ENCODE measurements at regions not wholly inside any gene's neighbourhood (a gene's known extent, or its start where the extent isn't known, plus 50 kb on each side); places are given as distances from the start of the nearest gene placed in this dataset.

DNA sequence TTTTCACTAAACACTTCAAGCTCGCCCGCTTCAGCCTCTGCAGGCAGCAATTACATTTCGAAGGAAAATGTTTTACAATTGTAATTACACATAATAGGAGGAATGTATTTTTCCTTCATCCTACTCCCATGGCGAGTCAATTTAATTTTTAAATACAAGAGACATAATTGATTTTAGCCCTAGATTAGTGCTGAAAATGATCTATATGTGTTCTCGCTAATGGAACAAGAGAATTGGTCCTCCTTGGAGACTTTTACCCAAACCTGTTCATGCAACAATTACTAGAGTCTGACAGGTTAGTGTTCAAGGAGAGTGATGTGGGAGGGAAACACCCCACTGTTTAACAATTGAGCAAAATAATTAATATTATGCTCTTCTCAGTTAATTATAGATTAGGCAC lies 509.4 kb upstream of the SETBP1 start:
- DNase-seq, result no peak

DNA sequence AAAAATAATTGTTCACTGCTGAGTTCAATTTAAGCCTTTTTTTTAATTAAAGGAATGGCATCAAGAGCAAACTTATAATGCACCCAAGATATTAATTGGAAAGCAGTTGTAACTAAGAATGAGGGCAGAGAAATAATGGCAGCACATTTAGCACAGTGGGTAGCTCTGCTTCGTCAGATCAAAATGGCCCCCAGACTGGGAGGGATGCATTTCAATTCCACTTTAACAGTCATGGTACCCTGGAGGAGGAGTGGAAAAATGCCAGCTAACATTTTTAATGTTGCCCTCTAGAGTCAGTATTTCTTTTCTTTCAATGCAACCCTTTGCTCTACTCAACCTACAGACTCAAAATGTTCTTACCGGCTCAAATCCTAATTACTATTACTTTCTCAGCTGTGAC lies 504.8 kb upstream of the SETBP1 start:
- DNase-seq, result no peak

DNA sequence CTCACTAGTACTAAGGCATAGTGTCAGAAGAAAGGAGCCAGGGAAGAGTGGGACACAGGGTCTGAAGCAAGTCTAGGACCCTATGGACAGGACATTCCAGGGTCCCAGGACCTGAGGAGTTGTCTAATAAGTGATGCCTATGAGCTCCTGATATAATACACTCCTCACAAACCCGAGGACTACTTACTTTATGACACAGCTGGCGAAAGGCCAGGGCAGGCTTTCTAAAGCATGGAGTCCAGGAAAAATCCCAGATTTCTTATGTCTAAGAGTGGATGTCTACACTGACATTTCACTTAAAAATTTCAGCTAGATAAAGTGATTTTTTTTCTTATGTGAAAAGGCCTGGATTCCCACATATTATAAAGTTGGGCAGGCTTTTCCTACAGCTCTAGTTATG lies 502.2 kb upstream of the SETBP1 start:
- peak; percentile 28 for DNase-seq

DNA sequence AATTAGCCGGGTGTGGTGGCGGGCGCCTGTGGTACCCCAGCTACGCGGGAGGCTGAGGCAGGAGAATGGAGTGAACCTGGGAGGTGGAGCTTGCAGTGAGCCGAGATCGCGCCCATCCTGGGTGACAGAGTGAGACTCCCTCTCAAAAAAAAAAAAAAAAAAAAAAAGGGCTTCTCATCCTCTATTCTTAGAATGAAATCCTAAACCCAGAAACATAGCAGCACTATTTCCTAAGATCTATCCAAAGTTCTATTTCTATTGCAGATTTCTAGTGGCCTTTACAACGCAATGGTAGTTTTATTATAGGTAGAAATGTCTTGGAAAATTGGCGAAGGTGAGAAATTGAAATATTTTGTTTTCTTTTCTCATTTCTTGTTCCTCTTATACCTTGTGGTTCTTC lies 501.0 kb upstream of the SETBP1 start:
- DNase-seq, result no peak

DNA sequence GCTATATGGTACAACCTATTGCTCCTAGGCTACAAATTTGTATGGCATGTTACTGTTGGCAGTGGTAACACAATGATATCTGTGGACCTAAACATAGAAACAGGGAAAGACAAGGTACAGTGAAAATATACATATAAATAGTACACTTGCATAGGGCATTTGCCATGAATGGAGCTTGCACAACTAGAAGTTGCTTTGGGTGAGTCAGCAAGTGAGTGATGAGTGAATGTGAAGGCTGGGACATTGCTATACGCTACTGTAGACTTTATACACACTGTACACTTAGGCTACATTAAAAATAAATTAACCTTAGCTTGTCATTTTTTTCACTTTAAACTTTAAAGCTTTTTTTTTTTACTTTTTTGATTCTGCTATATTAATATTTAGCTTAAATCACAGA lies 500.0 kb upstream of the SETBP1 start:
- peak; percentile 58 for DNase-seq

DNA sequence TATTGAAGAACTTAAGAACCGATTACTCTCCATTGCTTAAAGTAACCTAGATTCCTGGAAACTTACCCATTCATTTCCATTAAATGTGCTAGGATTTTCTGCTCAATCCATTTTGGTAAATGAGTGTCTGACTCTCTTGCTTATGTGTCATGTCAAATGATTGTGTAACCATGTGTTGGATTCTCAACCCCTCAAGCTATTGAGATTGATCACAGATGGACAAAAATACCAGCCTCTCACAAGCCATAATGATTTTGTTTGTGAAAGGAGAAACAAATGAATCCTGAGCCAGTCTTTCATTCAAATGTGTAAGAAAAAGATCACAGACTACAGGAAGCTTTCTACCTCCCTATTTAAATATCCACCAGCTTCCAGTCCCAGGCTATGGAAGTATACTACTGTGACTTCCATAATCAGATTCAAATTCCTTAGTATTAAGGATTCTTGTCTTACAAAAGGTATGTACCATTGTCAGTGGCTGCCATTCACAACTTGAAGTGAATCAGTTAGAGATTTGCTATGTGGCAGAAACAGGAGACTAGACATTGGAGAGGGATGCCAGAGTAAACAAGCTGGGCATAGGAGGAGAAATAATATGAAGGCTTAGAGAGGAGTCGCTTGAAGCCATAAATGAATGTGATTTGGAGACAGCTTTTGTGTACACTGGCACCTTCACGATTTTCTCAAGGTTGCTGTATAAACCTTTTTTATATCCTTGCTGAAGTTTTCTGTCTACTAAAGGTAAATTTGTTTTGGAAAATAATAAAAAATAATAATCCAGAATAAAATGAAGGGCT lies 498.5 kb upstream of the SETBP1 start:
- peak; percentile 31 for DNase-seq

DNA sequence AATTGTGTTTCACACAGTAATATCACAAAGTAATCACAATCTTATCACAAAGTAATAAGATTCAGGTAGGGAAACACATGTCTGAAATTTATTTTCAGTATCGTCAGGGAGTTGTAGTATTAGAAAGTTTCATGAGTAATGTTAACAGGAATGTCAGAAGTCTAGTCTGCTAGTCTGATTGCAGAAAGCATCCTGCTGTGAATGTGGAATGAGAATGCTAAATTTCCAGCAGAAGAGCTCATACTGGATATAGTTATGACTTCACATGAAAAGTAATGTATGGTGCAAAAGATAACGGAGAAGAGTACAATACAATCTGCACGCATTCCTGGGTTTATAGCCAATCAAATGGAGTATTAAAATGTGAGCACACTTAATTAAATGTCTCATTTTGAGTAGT lies 494.7 kb upstream of the SETBP1 start:
- DNase-seq, result peak; percentile 74

DNA sequence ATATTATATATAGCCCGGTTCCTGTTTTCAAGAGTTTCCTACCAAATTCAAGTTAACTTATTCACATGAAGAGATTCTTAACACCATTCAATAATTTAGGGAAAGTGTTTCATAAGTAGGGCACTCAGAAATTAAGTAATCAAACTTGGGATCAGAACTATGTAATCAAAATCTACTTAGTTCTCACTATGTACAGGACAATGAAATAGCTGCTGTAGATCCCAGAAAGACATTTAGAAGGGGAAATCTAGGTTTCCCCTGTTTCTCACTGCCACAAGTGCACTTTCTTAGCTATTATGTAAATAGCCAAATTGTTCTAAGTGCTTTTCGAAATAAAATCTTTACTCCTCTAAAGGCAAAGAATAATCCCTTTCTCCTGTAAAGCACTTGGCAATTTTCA lies 493.6 kb upstream of the SETBP1 start:
- DNase-seq, result no peak

DNA sequence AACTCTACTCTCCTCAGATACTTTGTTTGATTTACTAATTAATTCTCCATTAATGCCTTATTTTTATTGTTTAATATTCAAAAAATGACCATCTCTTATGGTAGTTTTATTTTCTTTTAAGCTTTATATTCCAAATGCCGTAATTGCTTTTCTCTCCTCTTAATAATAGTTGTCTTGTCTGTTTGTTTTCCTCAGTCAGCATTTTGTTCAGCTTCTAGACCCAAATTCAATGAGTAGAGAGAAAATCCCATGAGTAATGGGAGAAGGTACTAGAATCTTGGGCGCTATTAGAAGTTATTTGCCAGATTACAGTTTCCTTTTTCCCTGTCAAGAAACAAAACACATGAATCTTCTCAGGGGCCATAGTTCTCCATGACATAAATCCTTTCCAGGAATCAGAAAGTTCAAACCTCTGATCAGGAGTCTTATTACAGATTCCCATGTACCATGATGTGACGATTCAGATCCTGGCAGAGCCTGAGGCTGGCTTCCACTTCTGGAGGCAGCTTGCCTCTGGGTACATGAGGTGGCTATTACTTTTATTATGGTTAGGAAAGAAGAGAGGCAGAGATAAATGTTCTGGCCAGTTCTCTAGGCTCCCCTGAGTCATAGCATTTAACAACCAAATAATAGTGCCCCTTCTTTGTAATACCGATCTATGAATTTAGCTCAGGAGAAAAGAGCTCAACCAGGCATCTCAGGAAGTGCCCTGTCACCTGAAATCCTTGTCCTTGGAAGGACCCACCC lies 485.1 kb upstream of the SETBP1 start:
- DNase-seq, result no peak

DNA sequence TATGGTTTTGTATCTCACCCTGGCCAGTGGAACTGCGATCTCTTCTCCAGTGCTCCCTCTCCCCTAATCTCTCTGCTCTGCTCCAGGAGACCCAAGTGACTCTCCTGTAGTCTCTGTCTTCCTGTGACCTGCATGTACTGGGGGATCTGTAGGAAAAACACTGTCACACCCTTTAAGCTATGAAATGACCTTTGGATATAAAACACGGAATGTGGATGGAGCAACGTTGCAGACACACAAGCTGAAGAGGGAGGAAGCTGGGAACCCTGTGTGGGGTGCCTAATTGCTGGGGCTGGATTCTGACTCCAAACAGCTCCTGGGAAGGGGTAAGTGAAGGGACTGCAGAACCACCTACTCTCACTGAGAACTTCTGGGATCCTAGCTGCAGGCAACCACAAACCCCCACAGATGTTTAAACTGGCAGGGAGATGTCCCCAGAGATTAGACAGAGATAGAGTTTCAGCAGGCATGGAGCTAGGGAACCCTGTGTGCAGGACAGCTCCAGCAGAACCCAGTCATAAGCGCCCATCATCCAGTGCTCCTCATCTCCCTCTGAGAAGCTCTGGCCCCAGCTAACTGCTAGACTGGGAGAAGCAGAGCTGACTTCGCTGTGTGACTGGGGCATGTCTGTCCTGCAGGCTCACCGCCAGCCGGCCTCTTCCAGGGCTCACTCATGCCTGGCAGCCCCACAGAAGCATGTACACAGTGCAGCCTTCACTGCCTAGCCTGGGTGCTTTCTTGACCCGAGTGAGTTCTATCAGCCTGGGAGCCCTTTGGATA lies 482.7 kb upstream of the SETBP1 start:
- DNase-seq, result peak; percentile 16

DNA sequence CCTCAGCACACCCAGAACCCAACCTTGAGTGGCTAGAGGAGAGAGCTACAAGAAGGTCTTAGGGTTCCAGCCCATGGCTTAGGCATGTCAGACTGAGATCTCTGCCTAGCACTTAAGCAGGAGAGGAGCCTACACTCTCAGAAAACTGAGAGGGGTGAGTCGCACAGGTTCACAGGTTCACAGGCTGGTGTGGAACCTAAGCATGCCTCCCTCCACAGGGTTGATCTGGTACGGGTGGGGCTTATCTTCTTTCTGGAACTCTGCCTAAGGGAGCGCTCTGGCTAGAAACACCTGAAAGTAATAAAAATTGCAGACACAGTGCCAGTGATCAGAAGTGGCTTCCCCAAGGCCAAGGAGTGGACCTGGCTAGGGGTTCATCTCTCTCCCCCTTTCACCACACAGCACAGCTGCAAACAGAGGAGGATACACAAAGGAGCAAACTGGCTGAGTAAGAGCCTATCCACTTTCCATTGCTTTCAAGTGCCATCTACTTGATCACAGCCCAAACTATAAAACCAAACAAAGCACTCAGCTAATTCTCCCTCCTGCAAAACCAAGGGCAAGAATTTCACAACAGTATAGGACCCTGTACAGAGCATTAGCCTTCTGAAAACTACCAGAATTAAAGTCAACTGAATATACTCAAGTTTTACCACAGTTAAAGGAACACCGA lies 481.9 kb upstream of the SETBP1 start:
- no peak for DNase-seq

DNA sequence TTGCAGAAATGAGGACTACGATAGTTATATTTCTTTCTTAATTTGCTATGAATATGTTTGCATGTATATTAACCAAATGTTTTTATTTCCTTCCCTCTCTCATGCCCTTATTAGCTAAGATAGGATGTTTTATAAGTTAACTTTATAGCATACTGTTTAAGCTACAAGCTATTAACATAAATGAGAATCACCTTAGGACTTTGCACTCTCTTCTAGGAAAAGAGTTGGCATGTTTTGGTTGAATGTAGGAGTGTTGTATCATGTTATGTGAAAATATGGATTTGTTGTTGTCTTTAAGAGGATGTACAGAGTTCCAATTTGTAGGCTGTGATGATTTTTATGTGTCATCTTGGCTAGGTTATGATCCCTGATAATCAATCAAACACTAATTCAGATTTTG lies 467.4 kb upstream of the SETBP1 start:
- DNase-seq, result no peak

DNA sequence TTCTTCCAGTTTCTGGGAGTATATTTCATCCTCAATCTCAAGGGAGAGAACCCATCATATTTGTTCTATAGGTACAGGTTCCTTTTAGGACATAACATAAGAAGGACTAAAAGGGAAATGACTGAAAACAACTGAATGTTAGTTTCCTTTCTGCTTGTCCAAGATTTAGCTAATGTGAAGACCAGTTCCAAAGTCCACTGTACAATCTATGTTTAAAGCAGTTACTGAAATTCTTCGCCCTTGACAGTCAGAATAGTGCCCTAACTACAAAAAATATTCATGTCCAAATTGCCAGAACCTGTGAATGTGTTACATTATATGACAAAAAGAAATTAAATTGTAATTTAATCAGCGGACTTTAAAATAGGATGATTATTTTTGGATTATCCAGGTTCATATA lies 466.3 kb upstream of the SETBP1 start:
- no peak for DNase-seq

DNA sequence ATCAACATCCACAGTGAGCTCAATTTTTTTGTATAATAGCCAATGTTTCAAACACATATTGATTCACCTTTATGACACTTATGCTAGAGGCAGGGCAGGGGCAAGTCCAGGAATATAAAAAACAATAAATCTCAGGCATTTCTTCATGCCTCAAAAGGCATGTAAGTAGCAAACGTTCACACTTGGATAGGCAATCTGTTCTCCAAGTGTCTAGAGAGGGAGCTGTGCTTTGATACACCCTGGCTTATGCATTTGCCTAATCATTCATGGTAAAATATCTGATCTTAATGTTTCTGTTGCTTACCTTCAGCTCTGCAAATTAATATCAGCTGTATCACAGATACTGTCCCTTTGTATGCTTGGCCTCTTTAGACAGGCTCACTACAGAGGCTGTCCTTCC lies 464.5 kb upstream of the SETBP1 start:
- no peak for DNase-seq

DNA sequence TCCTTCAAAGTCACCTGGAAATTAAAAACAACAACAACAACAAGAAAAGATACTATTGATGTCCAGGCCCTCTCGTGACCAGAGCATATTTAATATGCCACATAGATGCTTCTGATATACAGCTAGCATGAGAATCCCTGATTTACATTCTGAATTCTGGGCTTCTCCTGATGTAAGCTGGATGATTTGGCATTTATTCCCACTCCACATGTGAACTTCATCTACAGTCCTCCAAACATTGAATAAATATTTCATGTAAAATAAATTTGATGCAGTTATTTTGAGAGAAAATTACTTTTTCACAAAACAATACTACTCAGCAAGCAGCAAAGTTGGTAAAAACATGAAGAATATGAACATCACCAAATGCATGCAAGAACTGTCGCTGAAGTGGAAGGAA lies 453.2 kb upstream of the SETBP1 start:
- no peak for DNase-seq

DNA sequence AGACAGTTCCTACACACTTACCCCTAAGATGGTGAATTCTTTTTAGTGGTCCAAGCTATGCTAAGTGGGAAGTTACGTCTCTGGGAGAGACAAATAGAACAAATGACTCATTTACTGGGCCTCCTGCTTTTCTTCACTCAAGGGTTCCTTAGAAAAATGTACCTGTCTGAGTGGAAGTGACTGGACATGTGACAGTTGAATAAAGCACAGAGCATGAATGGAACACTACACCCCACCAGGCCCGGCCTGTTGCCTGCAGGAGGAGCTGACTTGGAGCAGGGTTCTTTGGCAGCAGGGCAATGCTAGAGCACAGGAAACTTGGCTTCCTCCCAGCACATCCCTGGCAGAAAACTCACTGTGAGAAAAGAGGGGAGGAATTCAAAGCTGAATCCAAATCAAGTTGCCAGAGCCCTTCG lies 451.0 kb upstream of the SETBP1 start:
- peak; percentile 63 for DNase-seq

DNA sequence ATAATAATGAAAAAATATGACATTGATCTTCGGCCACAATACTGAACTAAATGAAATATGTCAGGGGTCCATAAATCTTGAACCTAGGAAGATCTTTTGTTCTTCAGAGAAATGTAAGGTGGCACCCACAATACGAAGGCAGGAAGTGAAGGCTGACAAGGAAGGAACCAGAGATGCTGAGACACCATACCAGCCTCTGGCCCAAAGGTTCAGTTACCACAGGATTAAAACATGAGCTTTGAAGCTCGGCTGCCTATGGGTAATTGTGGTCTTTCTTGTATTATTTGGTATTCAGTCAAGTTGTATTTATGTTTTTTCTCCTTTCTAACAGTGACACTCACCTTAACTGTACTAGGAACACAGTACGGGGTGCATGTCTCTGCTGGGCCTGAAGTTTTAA lies 448.8 kb upstream of the SETBP1 start:
- no peak for DNase-seq

DNA sequence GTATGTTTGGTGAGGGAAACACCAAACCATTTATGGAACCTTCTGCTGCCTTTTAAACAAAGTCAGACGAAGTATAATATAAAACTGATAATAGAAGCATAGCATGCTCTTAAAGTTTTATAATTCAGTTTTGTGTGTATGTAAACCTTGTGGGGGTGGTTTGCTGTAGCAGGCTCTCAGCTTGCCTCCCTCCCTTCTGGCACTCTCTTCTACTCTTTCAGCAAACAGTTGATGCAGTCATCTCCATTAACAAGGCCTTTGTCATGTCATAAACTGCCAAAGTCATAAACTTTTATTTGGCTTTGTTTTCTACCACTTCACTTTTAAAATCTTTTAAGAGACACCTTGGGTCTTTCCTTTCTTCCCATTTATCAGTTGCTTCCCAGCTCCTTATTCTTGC lies 448.2 kb upstream of the SETBP1 start:
- no peak for DNase-seq

DNA sequence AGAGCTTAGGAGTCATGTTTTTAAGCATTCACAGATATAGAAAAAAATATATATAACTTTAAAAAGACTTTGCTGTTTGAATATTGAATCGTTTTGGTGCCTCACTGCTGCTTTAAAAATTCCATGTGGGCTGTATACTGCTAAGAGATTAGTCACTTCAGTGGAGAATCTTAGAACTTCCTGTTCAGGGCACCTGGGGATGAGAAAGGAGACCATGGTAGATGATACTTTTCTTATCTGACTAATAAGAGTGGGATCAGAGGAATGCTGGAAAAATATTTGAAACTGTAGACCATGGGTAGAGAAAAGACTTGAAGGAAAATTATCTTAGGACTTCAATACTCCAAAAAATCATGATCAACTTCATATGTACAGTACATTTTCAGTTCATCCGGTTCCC lies 442.2 kb upstream of the SETBP1 start:
- peak; percentile 46 for DNase-seq

DNA sequence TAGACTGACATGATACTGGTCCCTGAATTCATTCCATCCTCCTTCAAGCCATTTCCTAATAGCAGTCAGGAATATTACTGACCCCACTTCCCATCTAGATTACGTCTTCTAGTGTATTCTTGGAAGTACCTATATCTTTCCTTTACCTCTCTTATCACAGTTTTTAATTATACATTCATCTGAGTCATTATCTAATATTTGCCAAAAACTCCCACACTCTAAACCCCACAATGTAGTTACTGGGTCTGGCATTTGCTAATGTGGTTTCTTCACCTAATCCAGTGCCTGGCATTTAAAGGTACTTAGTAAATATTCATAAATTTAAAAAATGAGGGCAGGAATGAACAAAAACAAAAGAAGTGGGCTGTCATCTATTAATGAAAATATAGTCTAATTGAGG lies 441.8 kb upstream of the SETBP1 start:
- DNase-seq, result no peak

DNA sequence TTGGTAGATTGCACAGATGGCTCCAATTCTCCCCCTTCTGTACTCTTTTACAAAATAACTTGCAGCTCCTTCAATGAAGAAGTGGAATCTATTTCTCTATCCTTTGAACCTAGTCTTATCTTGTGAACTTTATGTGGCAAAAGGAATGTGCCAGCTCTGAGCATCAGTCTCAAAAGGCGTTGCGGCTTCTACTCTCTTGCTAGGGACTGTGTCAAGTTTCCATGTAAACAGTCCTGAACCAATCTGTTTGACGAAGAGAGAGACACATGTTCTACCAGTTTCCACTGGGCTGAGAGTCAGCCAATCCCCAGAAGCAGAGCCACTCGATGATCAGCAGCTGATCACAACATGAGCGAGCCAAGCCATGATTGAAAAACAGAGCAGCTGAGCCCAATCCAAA lies 439.7 kb upstream of the SETBP1 start:
- no peak for DNase-seq

DNA sequence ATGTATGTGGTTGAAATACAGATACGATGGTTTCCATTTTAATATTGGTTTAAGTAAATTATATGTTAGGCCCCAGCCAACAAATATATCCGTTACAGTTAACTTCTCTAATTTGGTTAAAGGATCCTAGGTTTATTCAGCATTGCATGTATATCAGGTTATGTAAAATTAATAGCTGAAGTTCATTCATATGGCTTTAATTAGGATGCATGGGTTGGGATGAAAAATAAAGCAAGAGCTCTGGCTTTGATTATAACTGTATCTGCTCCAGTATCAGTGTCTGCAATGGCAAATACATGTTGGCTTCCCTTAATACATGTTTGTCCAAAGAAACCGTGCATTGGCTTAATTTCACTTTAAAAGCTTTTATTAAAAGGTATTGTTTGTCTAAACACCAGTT lies 435.7 kb upstream of the SETBP1 start:
- peak; percentile 5 for DNase-seq

DNA sequence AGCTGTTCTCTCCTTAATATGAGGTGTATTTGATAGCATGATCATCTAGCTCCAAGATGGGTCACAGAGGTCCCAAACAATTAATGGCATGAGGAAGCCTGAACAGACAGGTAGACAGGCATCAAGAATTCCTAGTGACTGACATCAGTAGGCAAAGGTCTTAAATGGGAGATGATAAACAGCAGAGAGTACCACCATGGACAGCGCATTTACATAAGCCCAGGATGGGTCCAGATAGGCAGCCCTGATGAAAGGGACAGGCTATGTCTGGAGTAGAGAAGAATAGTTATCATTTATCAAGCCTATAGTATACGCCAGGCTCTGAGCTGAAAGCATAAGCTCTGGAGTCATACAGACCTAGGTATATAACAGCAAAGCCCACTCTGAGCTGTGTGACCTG lies 434.7 kb upstream of the SETBP1 start:
- peak; percentile 9 for DNase-seq
